ENCODE measurements at regions not wholly inside any gene's neighbourhood (a gene's known extent, or its start where the extent isn't known, plus 50 kb on each side); places are given as distances from the start of the nearest gene placed in this dataset.

- no peak overlapping the region for H3K4me3 ChIP-seq (ENCODE audit: low read length)
- DNase-seq (ENCODE audit: low read depth), result no peak
- TF ChIP-seq CTCF (IDR thresholded peaks at IDR 0.05; ENCODE audit: insufficient read depth, low read depth, low read length, missing control alignments), result no peak
These were observed 62.9 kb upstream of the PLEKHG1 start for GRCh38 chr6:150536835-150537234.

GRCh38 chr6:150537491-150537890 is 62.2 kb upstream of the PLEKHG1 start:
- TF ChIP-seq CTCF (IDR thresholded peaks at IDR 0.05; ENCODE audit: insufficient read depth, low read depth, low read length, missing control alignments), result no peak
- DNase-seq (ENCODE audit: low read depth), result no peak
- H3K4me3 ChIP-seq (ENCODE audit: low read length), result no peak overlapping the region

DNA sequence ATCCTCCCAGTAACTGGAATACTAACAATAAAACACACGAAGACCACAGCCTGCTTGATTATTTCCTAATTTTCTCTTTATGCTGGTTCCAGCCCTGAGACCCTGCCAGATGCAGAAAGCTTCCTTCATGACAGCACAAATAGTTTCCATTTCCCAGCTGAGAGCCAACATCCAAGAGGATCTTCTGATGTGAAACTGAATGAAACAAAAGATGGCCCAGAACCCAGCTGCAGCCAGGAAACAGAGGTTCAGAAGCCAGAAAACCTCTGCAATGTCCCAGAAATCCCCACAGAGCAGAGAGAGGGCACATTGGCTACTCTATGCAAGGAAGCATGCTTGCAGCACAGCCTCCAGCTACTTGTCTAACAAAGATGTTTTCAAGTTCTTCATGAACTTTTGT is 61.8 kb upstream of the PLEKHG1 start:
- no peak overlapping the region for H3K4me3 ChIP-seq (ENCODE audit: low read length)
- DNase-seq (ENCODE audit: low read depth), result no peak
- TF ChIP-seq CTCF (IDR thresholded peaks at IDR 0.05; ENCODE audit: insufficient read depth, low read depth, low read length, missing control alignments), result no peak

- H3K4me3 ChIP-seq (ENCODE audit: low read length), result no peak overlapping the region
- TF ChIP-seq CTCF (IDR thresholded peaks at IDR 0.05; ENCODE audit: insufficient read depth, low read depth, low read length, missing control alignments), result no peak
- no peak for DNase-seq (ENCODE audit: low read depth)
These were observed 60.6 kb upstream of the PLEKHG1 start for GRCh38 chr6:150539111-150539510.

DNA sequence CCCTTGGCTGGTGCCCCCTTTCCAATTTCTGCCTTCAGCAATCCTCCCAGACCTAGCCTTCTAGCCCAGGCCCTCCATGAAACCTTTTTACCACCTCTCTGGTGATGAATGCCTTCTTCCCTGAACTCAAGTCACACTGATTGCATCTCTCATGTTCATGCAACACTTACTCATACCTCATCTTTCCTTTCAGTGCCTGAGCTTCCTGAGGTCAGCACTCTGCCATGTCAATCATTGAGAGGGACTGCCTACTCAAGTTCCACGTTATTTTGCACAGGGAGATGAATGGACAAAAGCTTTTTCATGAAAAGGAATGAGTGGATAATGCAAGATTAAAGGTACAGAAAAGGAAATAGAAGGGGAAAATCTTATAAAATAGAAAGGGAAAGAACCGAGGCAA is 60.1 kb upstream of the PLEKHG1 start:
- DNase-seq (ENCODE audit: low read depth), result peak; percentile 44
- no peak overlapping the region for H3K4me3 ChIP-seq (ENCODE audit: low read length)
- no peak for TF ChIP-seq CTCF (IDR thresholded peaks at IDR 0.05; ENCODE audit: insufficient read depth, low read depth, low read length, missing control alignments)

GRCh38 chr6:150541576-150541975 is 58.1 kb upstream of the PLEKHG1 start:
- no peak for TF ChIP-seq CTCF (IDR thresholded peaks at IDR 0.05; ENCODE audit: insufficient read depth, low read depth, low read length, missing control alignments)
- DNase-seq (ENCODE audit: low read depth), result no peak
- no peak overlapping the region for H3K4me3 ChIP-seq (ENCODE audit: low read length)

DNA sequence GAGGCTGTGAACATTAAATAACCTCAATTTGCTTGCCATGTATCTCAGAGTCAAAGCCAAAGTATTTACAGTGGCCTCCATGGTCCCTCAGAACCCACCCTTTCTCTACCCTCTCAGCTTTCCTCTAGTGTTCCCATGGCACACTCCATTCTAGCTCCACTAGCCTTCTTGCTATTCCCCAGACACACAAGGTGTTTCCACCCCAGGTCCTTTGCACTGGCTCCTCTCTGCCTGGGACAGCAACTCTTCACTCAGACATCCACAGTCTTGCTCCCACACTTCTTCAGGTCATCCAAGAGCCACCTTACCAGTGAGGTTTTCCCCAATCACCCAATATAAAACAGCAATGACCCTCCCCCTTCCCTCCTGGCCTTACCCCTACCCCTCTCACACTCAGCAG is 56.5 kb upstream of the PLEKHG1 start:
- H3K4me3 ChIP-seq (ENCODE audit: low read length), result no peak overlapping the region
- no peak for TF ChIP-seq CTCF (IDR thresholded peaks at IDR 0.05; ENCODE audit: insufficient read depth, low read depth, low read length, missing control alignments)
- no peak for DNase-seq (ENCODE audit: low read depth)
